Neural crest cell (in vitro differentiated cells): ENCODE measurements at regions not wholly inside any gene's neighbourhood (a gene's known extent, or its start where the extent isn't known, plus 50 kb on each side); places are given as distances from the start of the nearest gene placed in this dataset.

Experiments
- DNase-seq: peaks from one replicate; pipeline ENCODE4 v3.0.0; 2021; ENCODE audit warnings: low read depth, mixed read lengths, low spot score
- H3K27ac Mint-ChIP-seq: one replicate; pipeline ENCODE4 v1.8.0; 2021; ENCODE audit warnings: mild to moderate bottlenecking, mixed read lengths; ENCODE audit not compliant: unreplicated experiment
- H3K27me3 Mint-ChIP-seq: 2 replicates; pipeline ENCODE4 v1.8.0; 2021; ENCODE audit warnings: low read depth, mild to moderate bottlenecking, mixed read lengths
- H3K36me3 Mint-ChIP-seq: 2 replicates; pipeline ENCODE4 v1.8.0; 2021; ENCODE audit warnings: low read depth, mild to moderate bottlenecking, mixed read lengths
- H3K4me1 Mint-ChIP-seq: 2 replicates; pipeline ENCODE4 v1.8.0; 2021; ENCODE audit warnings: mixed read lengths
- H3K4me3 Mint-ChIP-seq: one replicate; pipeline ENCODE4 v1.8.0; 2021; ENCODE audit warnings: mild to moderate bottlenecking, mixed read lengths
- H3K9me3 Mint-ChIP-seq: 2 replicates; pipeline ENCODE4 v1.8.0; 2021; ENCODE audit warnings: mixed read lengths
- TF ChIP-seq, protein P1 (sequence below): fragments of 200-600 bp; sonication (generic); conservative IDR thresholded peaks from 2 replicates; pipeline ENCODE4 v1.5.0; 2021; ENCODE audit warnings: antibody characterized with exemption, mild to moderate bottlenecking

GRCh38 chr9:94165592-94166235 is 81.5 kb downstream of the PTPDC1 start:
- Mint-ChIP-seq H3K36me3 (no peaks in the 10 kb centered on the region), H3K27ac (peak overlapping the region; percentile 72), H3K4me1 (peaks cover 42% of the 10 kb centered on the region), H3K27me3 (peaks cover 2% of the 10 kb centered on the region), H3K4me3 (peak overlapping the region; percentile 87), H3K9me3 (no peaks in the 10 kb centered on the region)
- TF ChIP-seq, protein P1, sequence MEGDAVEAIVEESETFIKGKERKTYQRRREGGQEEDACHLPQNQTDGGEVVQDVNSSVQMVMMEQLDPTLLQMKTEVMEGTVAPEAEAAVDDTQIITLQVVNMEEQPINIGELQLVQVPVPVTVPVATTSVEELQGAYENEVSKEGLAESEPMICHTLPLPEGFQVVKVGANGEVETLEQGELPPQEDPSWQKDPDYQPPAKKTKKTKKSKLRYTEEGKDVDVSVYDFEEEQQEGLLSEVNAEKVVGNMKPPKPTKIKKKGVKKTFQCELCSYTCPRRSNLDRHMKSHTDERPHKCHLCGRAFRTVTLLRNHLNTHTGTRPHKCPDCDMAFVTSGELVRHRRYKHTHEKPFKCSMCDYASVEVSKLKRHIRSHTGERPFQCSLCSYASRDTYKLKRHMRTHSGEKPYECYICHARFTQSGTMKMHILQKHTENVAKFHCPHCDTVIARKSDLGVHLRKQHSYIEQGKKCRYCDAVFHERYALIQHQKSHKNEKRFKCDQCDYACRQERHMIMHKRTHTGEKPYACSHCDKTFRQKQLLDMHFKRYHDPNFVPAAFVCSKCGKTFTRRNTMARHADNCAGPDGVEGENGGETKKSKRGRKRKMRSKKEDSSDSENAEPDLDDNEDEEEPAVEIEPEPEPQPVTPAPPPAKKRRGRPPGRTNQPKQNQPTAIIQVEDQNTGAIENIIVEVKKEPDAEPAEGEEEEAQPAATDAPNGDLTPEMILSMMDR = no peak
- DNase-seq = peak; percentile 85

DNA sequence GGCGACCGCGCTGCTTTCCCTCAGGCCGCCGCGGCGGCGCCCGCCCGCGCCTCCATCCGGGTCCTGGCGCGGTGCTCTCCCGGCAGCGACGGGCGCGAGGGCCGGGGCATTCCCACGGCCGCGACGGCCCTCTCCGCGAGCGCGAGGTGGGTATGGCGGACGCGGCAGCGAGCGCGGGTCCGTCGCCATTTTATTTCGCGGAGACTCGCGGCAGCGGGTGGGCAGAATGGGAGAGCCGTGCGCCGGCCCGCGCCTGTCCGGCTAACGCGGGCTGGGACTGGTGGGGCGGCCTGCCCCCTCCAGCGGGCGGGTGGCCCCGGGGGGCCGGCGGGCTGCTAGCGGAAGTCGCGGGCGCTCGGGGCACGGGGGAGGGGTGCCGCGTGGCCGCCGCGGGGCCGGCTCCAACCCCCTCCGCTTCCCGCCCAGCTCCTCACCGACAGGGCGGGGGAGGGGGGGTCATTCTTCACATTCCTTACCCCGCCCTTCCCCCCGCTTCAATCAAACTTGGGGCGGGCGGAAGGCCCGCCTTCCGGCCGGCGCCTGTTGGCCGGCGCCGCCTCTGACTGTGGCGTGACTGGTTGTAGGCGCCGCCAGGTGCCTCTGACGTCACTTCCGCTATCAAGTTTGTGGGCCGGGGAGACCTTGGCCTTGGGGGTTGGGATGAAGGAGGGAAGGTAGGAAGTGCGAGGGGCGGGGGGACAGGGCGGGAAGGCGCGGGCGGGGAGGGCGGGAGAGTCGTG is 82.1 kb downstream of the PTPDC1 start:
- H3K4me3 Mint-ChIP-seq = peak overlapping the region; percentile 93
- H3K36me3 Mint-ChIP-seq = no peaks in the 10 kb centered on the region
- TF ChIP-seq, protein P1 = peak; percentile 26
- H3K27ac Mint-ChIP-seq = no peak overlapping the region
- peaks cover 2% of the 10 kb centered on the region for H3K27me3 Mint-ChIP-seq
- H3K4me1 Mint-ChIP-seq = peaks cover 42% of the 10 kb centered on the region
- no peaks in the 10 kb centered on the region for H3K9me3 Mint-ChIP-seq
- peak; percentile 91 for DNase-seq

GRCh38 chr9:94166976-94167346 is 82.7 kb downstream of the PTPDC1 start:
- Mint-ChIP-seq H3K36me3 (no peaks in the 10 kb centered on the region), H3K4me1 (peaks cover 42% of the 10 kb centered on the region), H3K9me3 (no peaks in the 10 kb centered on the region), H3K27ac (peak overlapping the region; percentile 63), H3K4me3 (peak overlapping the region; percentile 93), H3K27me3 (peaks cover 2% of the 10 kb centered on the region)
- no peak for DNase-seq
- TF ChIP-seq, protein P1 = no peak

GRCh38 chr9:94167376-94167890 is 83.2 kb downstream of the PTPDC1 start:
- Mint-ChIP-seq H3K4me1 (peaks cover 43% of the 10 kb centered on the region), H3K27ac (peak overlapping the region; percentile 63), H3K27me3 (no peaks in the 10 kb centered on the region), H3K36me3 (no peaks in the 10 kb centered on the region), H3K4me3 (peak overlapping the region; percentile 93), H3K9me3 (no peaks in the 10 kb centered on the region)
- DNase-seq = no peak
- TF ChIP-seq, protein P1 = no peak

DNA sequence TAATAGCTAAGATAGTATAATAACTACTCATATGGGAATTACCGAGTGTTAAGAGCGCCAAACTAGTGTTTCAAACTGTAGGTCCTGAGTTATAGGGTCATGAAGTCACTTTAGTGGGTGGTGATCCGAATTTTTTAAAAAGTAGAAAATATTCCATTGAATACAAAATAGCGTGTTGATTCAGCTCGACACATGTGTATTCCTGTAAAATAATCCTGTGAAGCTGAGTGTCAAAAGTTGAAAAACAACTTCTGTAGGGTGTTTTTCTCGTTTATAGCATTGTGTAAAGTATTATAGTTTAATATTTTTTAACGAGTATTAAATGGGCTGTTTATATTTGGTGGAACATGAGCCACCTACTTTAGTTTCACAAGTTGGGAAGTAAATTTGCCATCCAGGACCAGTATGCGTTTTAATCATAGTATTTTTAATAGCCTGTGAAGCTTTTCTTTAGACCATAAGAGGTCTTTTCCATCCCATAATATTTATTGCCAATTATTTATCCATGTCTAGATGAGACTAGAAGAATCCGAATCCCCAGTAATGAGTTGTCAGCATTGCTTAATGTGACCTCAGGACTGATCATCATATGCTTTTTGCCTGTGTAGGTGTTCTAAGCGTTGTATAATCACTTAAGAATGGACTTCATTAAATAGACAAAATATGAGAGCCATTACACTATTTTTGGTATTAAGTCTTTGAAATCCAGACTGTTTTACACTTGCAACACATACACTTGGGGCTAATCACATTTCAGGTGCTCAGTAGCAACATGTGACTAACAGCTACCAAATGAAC is 84.1 kb downstream of the PTPDC1 start:
- no peaks in the 10 kb centered on the region for H3K27me3 Mint-ChIP-seq
- peaks cover 3% of the 10 kb centered on the region for H3K36me3 Mint-ChIP-seq
- H3K4me3 Mint-ChIP-seq = peak overlapping the region; percentile 93
- DNase-seq = no peak
- H3K4me1 Mint-ChIP-seq = peaks cover 50% of the 10 kb centered on the region
- TF ChIP-seq, protein P1 = no peak
- H3K27ac Mint-ChIP-seq = no peak overlapping the region
- H3K9me3 Mint-ChIP-seq = no peaks in the 10 kb centered on the region
